ENCODE measurements at regions not wholly inside any gene's neighbourhood (a gene's known extent, or its start where the extent isn't known, plus 50 kb on each side); places are given as distances from the start of the nearest gene placed in this dataset.
"Not testable (repeated sequence)": the region's sequence is repeated elsewhere in the genome, so short reads cannot be mapped to it uniquely, and the experiment has no call there.

DNA sequence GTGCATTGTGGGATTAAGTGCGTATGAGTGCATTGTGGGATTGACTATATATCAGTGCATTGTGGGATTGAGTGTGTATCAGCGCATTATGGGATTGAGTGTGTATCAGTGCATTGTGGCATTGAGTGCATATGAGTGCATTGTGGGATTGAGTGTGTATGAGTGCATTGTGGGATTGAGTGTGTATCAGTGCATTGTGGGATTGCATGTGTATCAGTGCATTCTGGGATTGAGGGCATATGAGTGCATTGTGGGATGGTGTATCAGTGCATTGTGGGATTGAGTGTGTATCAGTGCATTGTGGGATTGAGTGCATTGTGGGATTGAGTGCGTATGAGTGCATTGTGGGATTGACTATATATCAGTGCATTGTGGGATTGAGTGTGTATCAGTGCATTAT is 106.4 kb downstream of the SHOX start:
- not testable (repeated sequence) for TF ChIP-seq POLR2A, EP300 (IDR thresholded peaks at IDR 0.05)
- TF ChIP-seq, protein P1, sequence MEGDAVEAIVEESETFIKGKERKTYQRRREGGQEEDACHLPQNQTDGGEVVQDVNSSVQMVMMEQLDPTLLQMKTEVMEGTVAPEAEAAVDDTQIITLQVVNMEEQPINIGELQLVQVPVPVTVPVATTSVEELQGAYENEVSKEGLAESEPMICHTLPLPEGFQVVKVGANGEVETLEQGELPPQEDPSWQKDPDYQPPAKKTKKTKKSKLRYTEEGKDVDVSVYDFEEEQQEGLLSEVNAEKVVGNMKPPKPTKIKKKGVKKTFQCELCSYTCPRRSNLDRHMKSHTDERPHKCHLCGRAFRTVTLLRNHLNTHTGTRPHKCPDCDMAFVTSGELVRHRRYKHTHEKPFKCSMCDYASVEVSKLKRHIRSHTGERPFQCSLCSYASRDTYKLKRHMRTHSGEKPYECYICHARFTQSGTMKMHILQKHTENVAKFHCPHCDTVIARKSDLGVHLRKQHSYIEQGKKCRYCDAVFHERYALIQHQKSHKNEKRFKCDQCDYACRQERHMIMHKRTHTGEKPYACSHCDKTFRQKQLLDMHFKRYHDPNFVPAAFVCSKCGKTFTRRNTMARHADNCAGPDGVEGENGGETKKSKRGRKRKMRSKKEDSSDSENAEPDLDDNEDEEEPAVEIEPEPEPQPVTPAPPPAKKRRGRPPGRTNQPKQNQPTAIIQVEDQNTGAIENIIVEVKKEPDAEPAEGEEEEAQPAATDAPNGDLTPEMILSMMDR (IDR thresholded peaks at IDR 0.05): not testable (repeated sequence)
